ENCODE measurements at regions not wholly inside any gene's neighbourhood (a gene's known extent, or its start where the extent isn't known, plus 50 kb on each side); places are given as distances from the start of the nearest gene placed in this dataset.
"Not testable (repeated sequence)": the region's sequence is repeated elsewhere in the genome, so short reads cannot be mapped to it uniquely, and the experiment has no call there.

GRCh38 chrX:131595120-131595519 lies 51.2 kb downstream of the OR13H1 start:
- DNase-seq (ENCODE audit: low spot score), result no peak
- no peak for FAIRE-seq

GRCh38 chrX:131607792-131608369 lies 64.0 kb downstream of the OR13H1 start:
- DNase-seq (ENCODE audit: low spot score) (no peak), FAIRE-seq (no peak)

- FAIRE-seq (no peak), DNase-seq (ENCODE audit: low spot score) (no peak)
These were observed 65.6 kb downstream of the OR13H1 start for GRCh38 chrX:131609480-131609879.

- no peak for DNase-seq (ENCODE audit: low spot score)
- no peak for FAIRE-seq
These were observed 69.4 kb downstream of the OR13H1 start for GRCh38 chrX:131613260-131613659.

- DNase-seq (ENCODE audit: low spot score) (no peak), FAIRE-seq (no peak)
These were observed 70.4 kb downstream of the OR13H1 start for GRCh38 chrX:131614241-131614640.

GRCh38 chrX:131617182-131617581 lies 73.3 kb downstream of the OR13H1 start:
- FAIRE-seq, result peak; percentile 69
- DNase-seq (ENCODE audit: low spot score), result peak; percentile 6

- no peak for DNase-seq (ENCODE audit: low spot score)
- no peak for FAIRE-seq
These were observed 77.8 kb downstream of the OR13H1 start for GRCh38 chrX:131621650-131622049.

GRCh38 chrX:131626681-131627296 lies 82.9 kb downstream of the OR13H1 start:
- no peak for DNase-seq (ENCODE audit: low spot score)
- no peak for FAIRE-seq

- FAIRE-seq, result no peak
- DNase-seq (ENCODE audit: low spot score), result no peak
These were observed 86.7 kb downstream of the OR13H1 start for GRCh38 chrX:131630534-131630933.

GRCh38 chrX:131633285-131633917 lies 89.5 kb downstream of the OR13H1 start:
- FAIRE-seq, result no peak
- peak; percentile 10 for DNase-seq (ENCODE audit: low spot score)

- DNase-seq (ENCODE audit: low spot score) (no peak), FAIRE-seq (no peak)
These were observed 91.0 kb downstream of the OR13H1 start for GRCh38 chrX:131634900-131635299.

- DNase-seq (ENCODE audit: low spot score), result no peak
- FAIRE-seq, result no peak
These were observed 102.2 kb downstream of the OR13H1 start for GRCh38 chrX:131646106-131646505.

- no peak for FAIRE-seq
- peak; percentile 12 for DNase-seq (ENCODE audit: low spot score)
These were observed 105.9 kb downstream of the OR13H1 start for GRCh38 chrX:131649741-131650140.

GRCh38 chrX:131650637-131651410 lies 107.0 kb downstream of the OR13H1 start:
- FAIRE-seq (peak; percentile 85), DNase-seq (ENCODE audit: low spot score) (peak; percentile 66)

GRCh38 chrX:131663726-131664125 lies 119.9 kb downstream of the OR13H1 start:
- FAIRE-seq; DNase-seq (ENCODE audit: low spot score): not testable (repeated sequence)

- no peak for DNase-seq (ENCODE audit: low spot score)
- FAIRE-seq, result no peak
These were observed 127.9 kb downstream of the OR13H1 start for GRCh38 chrX:131671735-131672134.

GRCh38 chrX:131675596-131676194 lies 131.8 kb downstream of the OR13H1 start:
- DNase-seq (ENCODE audit: low spot score), result peak; percentile 5

GRCh38 chrX:131677655-131678628 lies 134.1 kb downstream of the OR13H1 start:
- peak; percentile 6 for DNase-seq (ENCODE audit: low spot score)

More at GRCh38 chrX:131675596-131676194, 131.8 kb downstream of the OR13H1 start:
- no peak for FAIRE-seq

GRCh38 chrX:131682735-131683134 lies 138.9 kb downstream of the OR13H1 start:
- not testable (repeated sequence) for FAIRE-seq; DNase-seq (ENCODE audit: low spot score)

More at GRCh38 chrX:131677655-131678628, 134.1 kb downstream of the OR13H1 start:
- FAIRE-seq, result no peak

GRCh38 chrX:131693359-131693758 lies 149.5 kb downstream of the OR13H1 start:
- no peak for FAIRE-seq

More at GRCh38 chrX:131693359-131693758, 149.5 kb downstream of the OR13H1 start:
- no peak for DNase-seq (ENCODE audit: low spot score)

Data from RCC 7860 (cell line).